Endothelial cell of umbilical vein (primary cell): ENCODE measurements at regions not wholly inside any gene's neighbourhood (a gene's known extent, or its start where the extent isn't known, plus 50 kb on each side); places are given as distances from the start of the nearest gene placed in this dataset.

Experiments
- CTCF ChIP-seq, 2 donors: IDR thresholded peaks; 1 replicate in 1 of 2; 2 replicates in 1 of 2; pipeline ENCODE4 v1.5.1; 2011; ENCODE audit warnings: low read length in 2 of 2, mild to moderate bottlenecking in 2 of 2, moderate library complexity in 2 of 2, control low read depth in 1 of 2, inconsistent platforms in 1 of 2, low read depth in 1 of 2; ENCODE audit not compliant: insufficient read depth in 1 of 2; ENCODE audit errors: extremely low read depth in 1 of 2
- FOS ChIP-seq: IDR thresholded peaks from 2 replicates; pipeline ENCODE4 v1.6.1; 2011; ENCODE audit warnings: mild to moderate bottlenecking, low read length, moderate library complexity, borderline replicate concordance; ENCODE audit not compliant: insufficient read depth
- MYC ChIP-seq: IDR thresholded peaks from one replicate; pipeline ENCODE4 v1.6.1; 2011; ENCODE audit warnings: mild to moderate bottlenecking, low read depth, low read length
- POLR2A ChIP-seq: IDR thresholded peaks from 2 replicates; pipeline ENCODE4 v1.6.1; 2012; ENCODE audit warnings: low read depth, mild to moderate bottlenecking, control low read depth, low read length
- POLR2AphosphoS5 ChIP-seq: IDR thresholded peaks from 2 replicates; pipeline ENCODE4 v1.6.1; 2012; ENCODE audit warnings: low read depth, mild to moderate bottlenecking, control low read depth, low read length, moderate library complexity; ENCODE audit not compliant: insufficient read depth
- TF ChIP-seq, protein P1 (sequence below): IDR thresholded peaks from 2 replicates; pipeline ENCODE4 v1.6.1; 2011; ENCODE audit not compliant: insufficient read depth, insufficient read length

GRCh38 chr16:73817526-73818324 lies 478.9 kb upstream of the PSMD7 start:
- TF ChIP-seq CTCF (IDR thresholded peaks at IDR 0.05; ENCODE audit: extremely low read depth in 1 of 2, insufficient read depth in 1 of 2, low read depth in 1 of 2, low read length in 2 of 2) (no peak), POLR2A (no peak), FOS (no peak), MYC (no peak), POLR2AphosphoS5 (no peak)
- TF ChIP-seq, protein P1, sequence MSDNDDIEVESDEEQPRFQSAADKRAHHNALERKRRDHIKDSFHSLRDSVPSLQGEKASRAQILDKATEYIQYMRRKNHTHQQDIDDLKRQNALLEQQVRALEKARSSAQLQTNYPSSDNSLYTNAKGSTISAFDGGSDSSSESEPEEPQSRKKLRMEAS = no peak
